Type B pancreatic cell (in vitro differentiated cells): ENCODE measurements at regions not wholly inside any gene's neighbourhood (a gene's known extent, or its start where the extent isn't known, plus 50 kb on each side); places are given as distances from the start of the nearest gene placed in this dataset.
A peak's percentile ranks its signal among the peaks of the same experiment; 100 is the strongest.

Experiments used
- DNase-seq: peaks from one replicate; pipeline ENCODE4 v3.0.0; 2021; ENCODE audit warnings: mixed read lengths; ENCODE audit not compliant: unreplicated experiment; ENCODE audit errors: extremely low spot score
- H3K27ac Mint-ChIP-seq: 2 replicates; pipeline ENCODE4 v1.8.0; 2021; ENCODE audit warnings: mild to moderate bottlenecking, mixed read lengths
- H3K27me3 Mint-ChIP-seq: 2 replicates; pipeline ENCODE4 v1.8.0; 2021; ENCODE audit warnings: mixed read lengths
- H3K36me3 Mint-ChIP-seq: 2 replicates; pipeline ENCODE4 v1.8.0; 2021; ENCODE audit warnings: mixed read lengths
- H3K4me1 Mint-ChIP-seq: one replicate; pipeline ENCODE4 v1.8.0; 2021; ENCODE audit warnings: mixed read lengths; ENCODE audit not compliant: unreplicated experiment
- H3K4me3 Mint-ChIP-seq: 2 replicates; pipeline ENCODE4 v1.8.0; 2021; ENCODE audit warnings: mild to moderate bottlenecking, mixed read lengths
- H3K9me3 Mint-ChIP-seq: 2 replicates; pipeline ENCODE4 v1.8.0; 2021; ENCODE audit warnings: mixed read lengths
- TF ChIP-seq, protein P1 (sequence below): fragments of 200-600 bp; sonication (generic); conservative IDR thresholded peaks from 2 replicates; pipeline ENCODE4 v1.5.0; 2021; ENCODE audit warnings: antibody characterized with exemption, mild to moderate bottlenecking

DNA sequence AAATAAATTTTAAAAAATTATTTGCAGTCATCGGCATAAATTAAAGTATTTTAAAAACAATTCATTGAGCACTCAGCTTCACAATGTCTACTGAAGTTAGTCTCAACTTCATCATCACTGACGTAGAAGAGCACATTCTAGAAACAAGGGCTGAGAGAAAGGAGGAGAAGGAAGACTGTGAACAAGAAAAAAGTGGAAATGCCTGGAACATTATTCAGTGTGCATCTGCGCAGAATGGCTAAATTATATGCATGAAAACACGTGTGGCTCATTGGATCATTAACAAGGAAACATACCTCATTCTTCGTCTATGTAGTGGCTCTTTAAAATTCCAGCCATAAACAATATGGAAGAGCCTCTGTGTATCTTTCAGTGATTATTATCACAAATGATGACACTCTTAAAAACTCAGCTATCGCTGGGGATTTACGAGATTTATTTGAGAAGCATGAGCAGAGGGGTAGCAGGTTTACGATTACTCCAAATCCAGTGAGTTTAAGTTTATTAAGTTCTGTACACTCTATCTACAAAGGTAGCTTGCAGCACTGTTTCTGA lies 404.2 kb upstream of the CDIN1 start:
- no peak overlapping the region for H3K4me3 Mint-ChIP-seq
- H3K36me3 Mint-ChIP-seq = no peaks in the 10 kb centered on the region
- H3K27ac Mint-ChIP-seq = no peak overlapping the region
- H3K9me3 Mint-ChIP-seq = no peaks in the 10 kb centered on the region
- TF ChIP-seq, protein P1, sequence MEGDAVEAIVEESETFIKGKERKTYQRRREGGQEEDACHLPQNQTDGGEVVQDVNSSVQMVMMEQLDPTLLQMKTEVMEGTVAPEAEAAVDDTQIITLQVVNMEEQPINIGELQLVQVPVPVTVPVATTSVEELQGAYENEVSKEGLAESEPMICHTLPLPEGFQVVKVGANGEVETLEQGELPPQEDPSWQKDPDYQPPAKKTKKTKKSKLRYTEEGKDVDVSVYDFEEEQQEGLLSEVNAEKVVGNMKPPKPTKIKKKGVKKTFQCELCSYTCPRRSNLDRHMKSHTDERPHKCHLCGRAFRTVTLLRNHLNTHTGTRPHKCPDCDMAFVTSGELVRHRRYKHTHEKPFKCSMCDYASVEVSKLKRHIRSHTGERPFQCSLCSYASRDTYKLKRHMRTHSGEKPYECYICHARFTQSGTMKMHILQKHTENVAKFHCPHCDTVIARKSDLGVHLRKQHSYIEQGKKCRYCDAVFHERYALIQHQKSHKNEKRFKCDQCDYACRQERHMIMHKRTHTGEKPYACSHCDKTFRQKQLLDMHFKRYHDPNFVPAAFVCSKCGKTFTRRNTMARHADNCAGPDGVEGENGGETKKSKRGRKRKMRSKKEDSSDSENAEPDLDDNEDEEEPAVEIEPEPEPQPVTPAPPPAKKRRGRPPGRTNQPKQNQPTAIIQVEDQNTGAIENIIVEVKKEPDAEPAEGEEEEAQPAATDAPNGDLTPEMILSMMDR = no peak
- peaks cover 17% of the 10 kb centered on the region for H3K4me1 Mint-ChIP-seq
- H3K27me3 Mint-ChIP-seq = peaks cover 5% of the 10 kb centered on the region
- no peak for DNase-seq

DNA sequence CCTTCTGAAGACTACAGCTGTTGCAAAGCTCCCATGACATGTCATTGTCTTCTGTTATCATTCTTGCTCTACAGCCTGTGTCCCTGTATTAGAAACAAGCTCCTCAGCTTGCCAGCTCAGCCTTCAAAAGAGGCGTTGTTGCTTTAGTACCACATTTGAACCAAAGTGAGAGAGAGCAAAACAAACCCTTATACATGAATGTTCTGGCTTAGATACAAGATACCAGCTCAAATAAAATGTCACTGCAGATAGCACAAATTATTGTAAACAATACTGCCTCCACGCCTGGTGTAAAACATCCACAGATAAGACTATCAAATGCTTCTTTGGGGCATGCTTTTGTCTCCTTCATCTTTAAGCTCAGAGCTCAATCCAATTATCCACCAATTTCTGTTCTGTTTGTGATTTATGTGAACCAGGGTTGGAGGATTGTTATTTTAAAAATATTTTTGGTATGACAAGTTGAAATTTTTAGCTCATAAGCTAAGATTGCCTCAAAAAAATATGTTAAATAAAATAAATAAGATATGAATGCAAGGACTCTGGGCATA lies 403.6 kb upstream of the CDIN1 start:
- DNase-seq = no peak
- peaks cover 5% of the 10 kb centered on the region for H3K27me3 Mint-ChIP-seq
- no peaks in the 10 kb centered on the region for H3K9me3 Mint-ChIP-seq
- no peak overlapping the region for H3K27ac Mint-ChIP-seq
- TF ChIP-seq, protein P1 = no peak
- no peaks in the 10 kb centered on the region for H3K36me3 Mint-ChIP-seq
- H3K4me3 Mint-ChIP-seq = no peak overlapping the region
- peaks cover 17% of the 10 kb centered on the region for H3K4me1 Mint-ChIP-seq

DNA sequence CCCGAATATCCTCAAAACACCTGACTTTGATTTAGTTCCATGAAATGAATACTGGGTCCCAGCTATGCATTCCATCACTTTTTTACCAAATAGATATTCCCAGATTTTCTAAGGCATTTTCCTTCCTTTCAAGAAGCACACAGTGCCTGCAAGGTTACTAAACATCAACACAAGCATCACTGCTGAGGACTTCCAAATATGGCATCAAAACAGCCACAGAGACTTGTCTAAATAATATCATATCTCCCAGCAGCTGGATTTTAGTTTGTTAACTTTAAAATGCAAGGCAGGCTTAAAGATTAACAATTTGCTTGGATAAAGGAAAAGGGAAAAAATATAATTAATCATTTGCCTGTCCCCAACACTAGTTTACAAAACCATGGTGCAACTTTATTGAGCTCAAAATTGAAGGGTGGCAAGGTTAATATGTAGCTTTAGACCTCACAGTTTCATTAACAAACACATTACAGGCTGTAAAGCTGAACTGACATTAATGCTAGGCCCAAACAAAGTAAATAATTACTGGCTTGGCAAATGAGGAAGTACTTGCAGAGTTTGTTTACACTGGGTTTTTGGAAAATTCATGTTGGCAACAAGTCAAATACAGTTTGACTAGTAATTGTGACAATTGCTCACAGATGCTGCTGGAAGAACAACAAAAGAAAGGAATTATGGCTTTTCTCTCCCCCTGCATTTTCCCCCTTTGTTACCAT lies 401.7 kb upstream of the CDIN1 start:
- no peak for DNase-seq
- no peaks in the 10 kb centered on the region for H3K9me3 Mint-ChIP-seq
- TF ChIP-seq, protein P1 = no peak
- H3K27me3 Mint-ChIP-seq = peaks cover 5% of the 10 kb centered on the region
- no peaks in the 10 kb centered on the region for H3K36me3 Mint-ChIP-seq
- H3K27ac Mint-ChIP-seq = peak overlapping the region; percentile 43
- peaks cover 17% of the 10 kb centered on the region for H3K4me1 Mint-ChIP-seq
- no peak overlapping the region for H3K4me3 Mint-ChIP-seq

DNA sequence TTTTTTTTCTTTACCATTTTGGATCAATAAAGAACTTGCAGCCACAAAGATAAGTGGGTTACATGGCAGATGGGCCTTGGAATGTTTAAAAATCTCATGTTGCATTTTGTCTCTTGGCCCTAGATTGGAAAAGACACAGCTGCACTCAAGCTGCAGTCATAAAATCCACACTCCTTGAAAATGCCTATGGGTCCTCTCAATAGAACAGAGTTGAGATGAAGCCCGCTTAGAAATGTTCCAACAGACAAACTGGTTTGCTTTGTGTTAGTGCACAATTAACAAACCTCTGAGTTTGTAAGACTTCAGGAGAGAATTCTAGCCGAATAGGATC lies 401.2 kb upstream of the CDIN1 start:
- DNase-seq = no peak
- Mint-ChIP-seq H3K9me3 (no peaks in the 10 kb centered on the region), H3K4me3 (no peak overlapping the region), H3K4me1 (peaks cover 17% of the 10 kb centered on the region), H3K36me3 (no peaks in the 10 kb centered on the region), H3K27me3 (peaks cover 2% of the 10 kb centered on the region), H3K27ac (peak overlapping the region; percentile 43)
- TF ChIP-seq, protein P1 = no peak

DNA sequence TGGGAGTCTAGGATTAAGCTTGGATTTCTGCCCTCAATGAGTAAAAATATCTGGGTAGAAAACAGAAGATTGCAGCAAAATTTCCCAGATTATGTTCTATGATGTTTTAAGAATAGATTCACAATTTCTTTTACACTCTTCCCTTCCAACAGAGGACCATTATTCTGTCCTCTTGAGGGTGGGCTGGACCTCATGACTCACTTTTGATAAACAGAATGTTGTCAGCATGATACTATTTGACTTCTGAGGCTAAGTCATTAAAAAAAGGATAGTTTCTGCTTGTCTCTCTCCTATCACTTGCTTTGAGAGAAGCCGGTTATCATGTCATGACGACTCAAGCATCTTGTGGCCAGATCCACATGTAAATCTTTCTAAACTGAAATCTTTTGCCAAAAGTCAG lies 396.2 kb upstream of the CDIN1 start:
- TF ChIP-seq, protein P1 = no peak
- Mint-ChIP-seq H3K27ac (no peak overlapping the region), H3K36me3 (no peaks in the 10 kb centered on the region), H3K9me3 (peaks cover 5% of the 10 kb centered on the region), H3K4me3 (no peak overlapping the region), H3K27me3 (peaks cover 2% of the 10 kb centered on the region), H3K4me1 (peaks cover 15% of the 10 kb centered on the region)
- DNase-seq = no peak
